ENCODE measurements at regions not wholly inside any gene's neighbourhood (a gene's known extent, or its start where the extent isn't known, plus 50 kb on each side); places are given as distances from the start of the nearest gene placed in this dataset.
A peak's percentile ranks its signal among the peaks of the same experiment; 100 is the strongest.

DNA sequence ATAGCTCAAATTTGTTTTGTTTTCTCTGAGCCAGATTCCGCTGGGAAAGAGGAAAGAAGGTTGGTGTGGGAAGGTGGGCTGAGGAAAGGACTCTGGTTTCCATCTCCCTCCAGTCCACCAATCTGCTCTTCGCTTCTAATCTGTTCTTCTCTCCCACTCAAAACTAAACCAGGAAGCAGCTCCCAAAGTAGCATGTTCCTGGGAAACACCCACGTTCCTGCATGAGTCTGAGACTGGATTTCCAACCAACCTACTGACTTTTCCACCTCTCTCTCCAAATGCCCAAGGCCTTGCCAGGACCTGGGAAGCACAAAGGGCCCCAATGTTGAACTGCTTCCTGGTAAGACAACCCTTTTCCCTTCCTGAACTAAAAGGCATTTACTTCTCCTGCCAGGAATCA, 110.2 kb downstream of the WT1 start:
- Histone ChIP-seq H3K4me3 (no peak overlapping the region), H3K9me3 (no peaks in the 10 kb centered on the region), H3K36me3 (no peaks in the 10 kb centered on the region), H3K27ac (no peak overlapping the region), H3K4me1 (no peaks in the 10 kb centered on the region), H3K27me3 (no peaks in the 10 kb centered on the region)
- intact Hi-C loops (cut with DNase I) = loop anchor here (10.0 kb wide), 1 partner anchor 110 kb away; the partner anchor contains the start of gene WT1
- no peak for DNase-seq (ENCODE audit: extremely low spot score in 2 of 2)
- TF ChIP-seq CTCF (IDR thresholded peaks at IDR 0.05) (no peak), POLR2AphosphoS5 (IDR thresholded peaks at IDR 0.05; ENCODE audit: insufficient read depth in 1 of 2, low read depth in 1 of 2) (no peak), POLR2A (IDR thresholded peaks at IDR 0.05) (no peak)

DNA sequence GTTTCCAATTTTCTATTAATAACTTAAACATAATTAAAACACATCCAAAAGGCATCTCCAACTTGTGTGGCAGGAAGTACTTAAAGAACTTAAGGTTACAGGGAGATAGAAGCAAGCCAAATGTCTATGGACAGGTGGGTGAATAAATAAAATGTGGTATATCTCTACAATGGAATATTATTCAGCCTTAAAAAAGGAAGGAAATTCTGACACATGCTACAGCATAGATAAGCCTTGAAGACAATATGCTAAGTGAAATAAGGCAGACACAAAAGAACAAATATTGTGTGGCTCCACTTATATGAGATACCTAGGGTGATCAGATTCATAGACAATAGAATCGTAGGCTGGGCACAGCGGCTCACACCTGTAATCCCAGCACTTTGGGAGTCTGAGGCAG, 109.6 kb downstream of the WT1 start:
- intact Hi-C loops (cut with DNase I) = loop anchor here (10.0 kb wide), 1 partner anchor 109 kb away; the partner anchor contains the start of gene WT1
- no peak for DNase-seq (ENCODE audit: extremely low spot score in 2 of 2)
- H3K27ac ChIP-seq = no peak overlapping the region
- no peaks in the 10 kb centered on the region for H3K9me3 ChIP-seq
- no peak overlapping the region for H3K4me3 ChIP-seq
- TF ChIP-seq POLR2A (IDR thresholded peaks at IDR 0.05) (no peak), POLR2AphosphoS5 (IDR thresholded peaks at IDR 0.05; ENCODE audit: insufficient read depth in 1 of 2, low read depth in 1 of 2) (no peak), CTCF (IDR thresholded peaks at IDR 0.05) (no peak)
- H3K36me3 ChIP-seq = no peaks in the 10 kb centered on the region
- H3K27me3 ChIP-seq = no peaks in the 10 kb centered on the region
- no peaks in the 10 kb centered on the region for H3K4me1 ChIP-seq

DNA sequence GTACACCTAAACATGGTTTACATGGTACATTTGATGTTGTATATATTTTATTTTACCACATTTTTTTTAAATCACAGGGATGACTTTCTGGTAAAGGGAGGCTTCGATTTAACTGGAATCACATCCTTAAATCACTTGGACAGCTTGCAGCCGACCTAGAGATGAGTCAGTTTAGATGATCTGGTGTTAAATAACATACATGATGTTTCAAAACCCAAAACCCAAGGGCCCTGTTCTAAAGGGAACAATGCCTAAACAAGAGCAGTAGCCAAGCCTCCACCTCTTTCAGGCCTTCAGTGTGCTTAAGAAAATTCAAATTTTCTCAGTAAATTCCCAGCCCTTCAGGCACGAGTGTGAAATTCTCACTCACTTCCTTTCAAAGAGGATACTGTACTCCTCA, 108.8 kb downstream of the WT1 start:
- H3K27ac ChIP-seq = no peak overlapping the region
- H3K4me3 ChIP-seq = no peak overlapping the region
- intact Hi-C loops (cut with DNase I) = loop anchor here (10.0 kb wide), 1 partner anchor 108 kb away; the partner anchor contains the start of gene WT1

GRCh38 chr11:32328392-32328791, 106.9 kb downstream of the WT1 start:
- H3K4me1 ChIP-seq = peaks cover 7% of the 10 kb centered on the region
- H3K27me3 ChIP-seq = no peaks in the 10 kb centered on the region
- DNase-seq (ENCODE audit: extremely low spot score in 2 of 2) = no peak
- TF ChIP-seq CTCF (IDR thresholded peaks at IDR 0.05) (no peak), POLR2A (IDR thresholded peaks at IDR 0.05) (no peak), POLR2AphosphoS5 (IDR thresholded peaks at IDR 0.05; ENCODE audit: insufficient read depth in 1 of 2, low read depth in 1 of 2) (no peak)
- no peak overlapping the region for H3K27ac ChIP-seq
- H3K36me3 ChIP-seq = no peaks in the 10 kb centered on the region
- H3K4me3 ChIP-seq = no peak overlapping the region
- intact Hi-C loops (cut with DNase I) = loop anchor here (10.0 kb wide), 1 partner anchor 106 kb away; the partner anchor contains the start of gene WT1
- no peaks in the 10 kb centered on the region for H3K9me3 ChIP-seq

More for the DNA sequence above, 108.8 kb downstream of the WT1 start:
- Histone ChIP-seq H3K36me3 (no peaks in the 10 kb centered on the region), H3K9me3 (no peaks in the 10 kb centered on the region), H3K27me3 (no peaks in the 10 kb centered on the region), H3K4me1 (no peaks in the 10 kb centered on the region)
- no peak for TF ChIP-seq CTCF (IDR thresholded peaks at IDR 0.05)
- no peak for TF ChIP-seq POLR2A (IDR thresholded peaks at IDR 0.05)
- TF ChIP-seq POLR2AphosphoS5 (IDR thresholded peaks at IDR 0.05; ENCODE audit: insufficient read depth in 1 of 2, low read depth in 1 of 2) = no peak
- no peak for DNase-seq (ENCODE audit: extremely low spot score in 2 of 2)

GRCh38 chr11:32331098-32331497, 104.2 kb downstream of the WT1 start:
- Histone ChIP-seq H3K27ac (peak overlapping the region; percentile 26), H3K4me3 (no peak overlapping the region), H3K36me3 (no peaks in the 10 kb centered on the region), H3K4me1 (peaks cover 12% of the 10 kb centered on the region), H3K27me3 (no peaks in the 10 kb centered on the region), H3K9me3 (no peaks in the 10 kb centered on the region)
- intact Hi-C loops (cut with DNase I) = no loop called here
- no peak for DNase-seq (ENCODE audit: extremely low spot score in 2 of 2)
- TF ChIP-seq POLR2A (IDR thresholded peaks at IDR 0.05) = no peak
- TF ChIP-seq CTCF (IDR thresholded peaks at IDR 0.05) = no peak
- TF ChIP-seq POLR2AphosphoS5 (IDR thresholded peaks at IDR 0.05; ENCODE audit: insufficient read depth in 1 of 2, low read depth in 1 of 2) = no peak
